HL-60 (cell line): ENCODE measurements at regions not wholly inside any gene's neighbourhood (a gene's known extent, or its start where the extent isn't known, plus 50 kb on each side); places are given as distances from the start of the nearest gene placed in this dataset.

Source experiments
- DNase-seq, 2 experiments: peaks; one replicate each; pipeline ENCODE4 v3.0.0-alpha.2; 2010 to 2020; ENCODE audit warnings: low read depth in 1 of 2, low spot score in 1 of 2
- H3K27ac ChIP-seq: fragments of 250-450 bp; sonication (Bioruptor Pico); replicated peaks from 2 replicates; pipeline ENCODE4 v1.5.1; 2020; ENCODE audit warnings: mild to moderate bottlenecking, moderate library complexity
- H3K27me3 ChIP-seq: fragments of 250-450 bp; sonication (Bioruptor Pico); 2 replicates; pipeline ENCODE4 v1.5.1; 2021; ENCODE audit warnings: mild to moderate bottlenecking, moderate library complexity; ENCODE audit not compliant: insufficient read depth, poor library complexity, severe bottlenecking
- H3K4me3 ChIP-seq: replicated peaks from 2 replicates; pipeline ENCODE4 v1.5.1; 2011; ENCODE audit warnings: mild to moderate bottlenecking, control low read depth, low read length; ENCODE audit not compliant: insufficient read depth
- GABPA ChIP-seq: IDR thresholded peaks from 2 replicates; pipeline ENCODE4 v1.6.1; 2012; ENCODE audit warnings: low read depth
- POLR2AphosphoS5 ChIP-seq: IDR thresholded peaks from 2 replicates; pipeline ENCODE4 v1.6.1; 2012; ENCODE audit warnings: low read depth
- SPI1 ChIP-seq: IDR thresholded peaks from 2 replicates; pipeline ENCODE4 v1.6.1; 2012; ENCODE audit warnings: low read depth, mild to moderate bottlenecking, borderline replicate concordance
- TF ChIP-seq, protein P1 (sequence below): IDR thresholded peaks from one replicate; pipeline ENCODE4 v1.5.1; 2011; ENCODE audit warnings: low read length, control low read depth, inconsistent platforms; ENCODE audit not compliant: insufficient read depth
- TF ChIP-seq, protein P2 (sequence below): IDR thresholded peaks from 2 replicates; pipeline ENCODE4 v1.6.1; 2012; ENCODE audit warnings: low read depth; ENCODE audit not compliant: insufficient replicate concordance

DNA sequence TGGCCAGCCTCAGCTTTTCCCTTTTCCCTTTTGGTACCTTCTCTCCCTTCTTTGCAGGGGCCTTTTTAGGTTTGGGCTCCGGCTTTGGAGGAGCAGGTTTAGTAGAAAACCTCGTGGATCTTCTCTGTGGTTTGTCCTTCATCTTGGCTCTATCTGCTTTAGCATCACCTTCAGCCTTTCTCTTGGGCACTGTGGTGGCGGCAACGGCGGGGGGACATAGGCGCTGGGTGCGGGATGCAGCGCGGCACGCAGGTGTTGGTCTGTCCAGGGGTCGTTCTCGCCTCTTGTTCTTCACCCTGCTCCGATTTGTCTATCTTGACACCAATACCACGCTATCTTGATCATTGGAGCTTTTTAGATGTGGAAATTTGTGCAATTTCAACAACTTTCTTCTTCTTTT lies 64.5 kb upstream of the SMAD3 start:
- TF ChIP-seq POLR2AphosphoS5 (no peak), SPI1 (no peak), GABPA (no peak)
- TF ChIP-seq, protein P1, sequence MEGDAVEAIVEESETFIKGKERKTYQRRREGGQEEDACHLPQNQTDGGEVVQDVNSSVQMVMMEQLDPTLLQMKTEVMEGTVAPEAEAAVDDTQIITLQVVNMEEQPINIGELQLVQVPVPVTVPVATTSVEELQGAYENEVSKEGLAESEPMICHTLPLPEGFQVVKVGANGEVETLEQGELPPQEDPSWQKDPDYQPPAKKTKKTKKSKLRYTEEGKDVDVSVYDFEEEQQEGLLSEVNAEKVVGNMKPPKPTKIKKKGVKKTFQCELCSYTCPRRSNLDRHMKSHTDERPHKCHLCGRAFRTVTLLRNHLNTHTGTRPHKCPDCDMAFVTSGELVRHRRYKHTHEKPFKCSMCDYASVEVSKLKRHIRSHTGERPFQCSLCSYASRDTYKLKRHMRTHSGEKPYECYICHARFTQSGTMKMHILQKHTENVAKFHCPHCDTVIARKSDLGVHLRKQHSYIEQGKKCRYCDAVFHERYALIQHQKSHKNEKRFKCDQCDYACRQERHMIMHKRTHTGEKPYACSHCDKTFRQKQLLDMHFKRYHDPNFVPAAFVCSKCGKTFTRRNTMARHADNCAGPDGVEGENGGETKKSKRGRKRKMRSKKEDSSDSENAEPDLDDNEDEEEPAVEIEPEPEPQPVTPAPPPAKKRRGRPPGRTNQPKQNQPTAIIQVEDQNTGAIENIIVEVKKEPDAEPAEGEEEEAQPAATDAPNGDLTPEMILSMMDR = no peak
- Histone ChIP-seq H3K4me3 (no peak overlapping the region), H3K27me3 (no peaks in the 10 kb centered on the region), H3K27ac (no peak overlapping the region)
- DNase-seq = no peak

DNA sequence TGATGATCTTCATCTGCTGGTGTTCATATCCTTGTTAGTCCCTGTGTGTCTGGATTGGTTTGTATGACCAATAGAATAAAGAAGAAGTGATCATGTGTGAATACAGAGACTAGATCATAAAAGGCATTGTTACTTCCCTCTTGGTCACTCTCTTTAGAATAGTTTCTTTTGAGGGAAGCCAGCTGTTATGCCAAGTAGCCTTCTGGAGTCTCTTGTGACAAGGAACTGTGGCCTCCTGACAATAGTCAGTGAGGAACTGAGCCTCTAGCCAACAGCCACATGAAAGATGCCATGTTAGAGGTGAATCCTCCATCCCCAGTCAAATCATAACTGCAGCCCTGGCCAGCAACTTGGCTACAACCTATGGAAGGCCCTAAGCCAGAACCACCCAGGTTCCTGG lies 63.0 kb upstream of the SMAD3 start:
- TF ChIP-seq, protein P2, sequence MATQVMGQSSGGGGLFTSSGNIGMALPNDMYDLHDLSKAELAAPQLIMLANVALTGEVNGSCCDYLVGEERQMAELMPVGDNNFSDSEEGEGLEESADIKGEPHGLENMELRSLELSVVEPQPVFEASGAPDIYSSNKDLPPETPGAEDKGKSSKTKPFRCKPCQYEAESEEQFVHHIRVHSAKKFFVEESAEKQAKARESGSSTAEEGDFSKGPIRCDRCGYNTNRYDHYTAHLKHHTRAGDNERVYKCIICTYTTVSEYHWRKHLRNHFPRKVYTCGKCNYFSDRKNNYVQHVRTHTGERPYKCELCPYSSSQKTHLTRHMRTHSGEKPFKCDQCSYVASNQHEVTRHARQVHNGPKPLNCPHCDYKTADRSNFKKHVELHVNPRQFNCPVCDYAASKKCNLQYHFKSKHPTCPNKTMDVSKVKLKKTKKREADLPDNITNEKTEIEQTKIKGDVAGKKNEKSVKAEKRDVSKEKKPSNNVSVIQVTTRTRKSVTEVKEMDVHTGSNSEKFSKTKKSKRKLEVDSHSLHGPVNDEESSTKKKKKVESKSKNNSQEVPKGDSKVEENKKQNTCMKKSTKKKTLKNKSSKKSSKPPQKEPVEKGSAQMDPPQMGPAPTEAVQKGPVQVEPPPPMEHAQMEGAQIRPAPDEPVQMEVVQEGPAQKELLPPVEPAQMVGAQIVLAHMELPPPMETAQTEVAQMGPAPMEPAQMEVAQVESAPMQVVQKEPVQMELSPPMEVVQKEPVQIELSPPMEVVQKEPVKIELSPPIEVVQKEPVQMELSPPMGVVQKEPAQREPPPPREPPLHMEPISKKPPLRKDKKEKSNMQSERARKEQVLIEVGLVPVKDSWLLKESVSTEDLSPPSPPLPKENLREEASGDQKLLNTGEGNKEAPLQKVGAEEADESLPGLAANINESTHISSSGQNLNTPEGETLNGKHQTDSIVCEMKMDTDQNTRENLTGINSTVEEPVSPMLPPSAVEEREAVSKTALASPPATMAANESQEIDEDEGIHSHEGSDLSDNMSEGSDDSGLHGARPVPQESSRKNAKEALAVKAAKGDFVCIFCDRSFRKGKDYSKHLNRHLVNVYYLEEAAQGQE = no peak
- no peak for TF ChIP-seq GABPA
- TF ChIP-seq SPI1 = no peak
- TF ChIP-seq POLR2AphosphoS5 = no peak
- TF ChIP-seq, protein P1 = no peak
- Histone ChIP-seq H3K27ac (no peak overlapping the region), H3K4me3 (no peak overlapping the region), H3K27me3 (no peaks in the 10 kb centered on the region)
- DNase-seq = no peak

DNA sequence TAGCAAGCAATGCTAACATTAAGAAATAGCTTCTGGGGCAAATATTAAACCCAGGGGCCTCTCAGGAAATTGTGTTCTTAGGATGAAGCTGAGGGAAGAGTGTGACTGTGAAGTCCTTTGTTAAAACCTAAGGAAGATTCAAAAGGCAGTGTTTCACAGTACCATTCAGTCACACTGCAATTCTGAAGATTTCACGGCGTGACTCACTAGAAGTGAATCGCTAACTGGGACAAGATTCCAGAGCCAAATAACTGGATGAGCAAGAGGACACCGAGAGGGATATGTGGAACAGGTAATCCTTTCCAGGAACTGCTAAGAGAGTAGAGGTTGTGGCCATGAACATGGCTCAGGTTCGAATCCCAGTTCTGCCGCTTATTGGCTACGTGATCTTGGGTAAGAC lies 61.8 kb upstream of the SMAD3 start:
- Histone ChIP-seq H3K27me3 (no peaks in the 10 kb centered on the region), H3K27ac (no peak overlapping the region), H3K4me3 (no peak overlapping the region)
- TF ChIP-seq SPI1 (no peak), POLR2AphosphoS5 (no peak), GABPA (no peak)
- TF ChIP-seq, protein P1 = no peak
- TF ChIP-seq, protein P2 = no peak
- DNase-seq = no peak

DNA sequence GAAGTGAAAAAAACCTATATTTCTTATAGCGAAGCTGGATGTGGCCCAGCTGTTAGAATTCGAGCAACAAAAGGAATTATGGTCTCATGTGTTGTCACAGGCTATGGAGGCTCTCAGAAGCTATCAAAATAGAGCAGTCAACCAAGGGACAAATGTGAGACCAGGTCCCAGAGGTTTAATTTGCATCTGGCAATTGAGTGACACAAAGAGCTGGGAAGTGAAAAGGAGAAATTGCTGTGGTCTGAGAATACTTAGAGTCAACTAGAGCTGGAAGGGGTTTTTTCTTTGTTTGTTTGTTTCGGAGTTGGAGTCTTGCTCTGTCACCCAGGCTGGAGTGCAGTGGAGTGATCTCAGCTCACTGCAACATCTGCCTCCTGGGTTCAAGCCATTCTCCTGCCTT lies 61.3 kb upstream of the SMAD3 start:
- Histone ChIP-seq H3K27me3 (no peaks in the 10 kb centered on the region), H3K27ac (no peak overlapping the region), H3K4me3 (no peak overlapping the region)
- DNase-seq = no peak
- no peak for TF ChIP-seq GABPA
- TF ChIP-seq, protein P2 = no peak
- no peak for TF ChIP-seq POLR2AphosphoS5
- TF ChIP-seq, protein P1 = no peak
- TF ChIP-seq SPI1 = no peak
